ENCODE measurements at regions not wholly inside any gene's neighbourhood (a gene's known extent, or its start where the extent isn't known, plus 50 kb on each side); places are given as distances from the start of the nearest gene placed in this dataset.

DNA sequence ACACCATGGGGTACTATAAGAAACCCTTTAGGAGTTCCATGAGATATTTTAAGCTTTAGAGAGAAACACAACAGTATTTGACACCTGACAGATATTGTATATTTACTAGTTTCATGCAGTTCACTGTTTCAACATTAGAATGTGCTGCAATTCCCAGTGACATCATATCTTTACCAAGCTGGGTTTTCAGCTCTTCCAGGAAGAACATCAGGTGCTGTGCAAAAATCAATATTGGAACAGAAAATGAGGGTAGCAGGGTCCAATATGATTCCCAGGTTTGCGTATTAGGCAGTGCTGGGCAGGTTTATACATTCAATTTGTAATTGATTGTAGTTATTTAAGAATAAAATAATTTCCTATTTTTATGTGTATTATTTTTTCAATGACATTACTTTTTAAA is 500.0 kb upstream of the EPHA7 start:
- no peak for TF ChIP-seq POLR2AphosphoS5 (IDR thresholded peaks at IDR 0.05)
- TF ChIP-seq POLR2A (IDR thresholded peaks at IDR 0.05; ENCODE audit: low read depth) = no peak
- TF ChIP-seq, protein P1, sequence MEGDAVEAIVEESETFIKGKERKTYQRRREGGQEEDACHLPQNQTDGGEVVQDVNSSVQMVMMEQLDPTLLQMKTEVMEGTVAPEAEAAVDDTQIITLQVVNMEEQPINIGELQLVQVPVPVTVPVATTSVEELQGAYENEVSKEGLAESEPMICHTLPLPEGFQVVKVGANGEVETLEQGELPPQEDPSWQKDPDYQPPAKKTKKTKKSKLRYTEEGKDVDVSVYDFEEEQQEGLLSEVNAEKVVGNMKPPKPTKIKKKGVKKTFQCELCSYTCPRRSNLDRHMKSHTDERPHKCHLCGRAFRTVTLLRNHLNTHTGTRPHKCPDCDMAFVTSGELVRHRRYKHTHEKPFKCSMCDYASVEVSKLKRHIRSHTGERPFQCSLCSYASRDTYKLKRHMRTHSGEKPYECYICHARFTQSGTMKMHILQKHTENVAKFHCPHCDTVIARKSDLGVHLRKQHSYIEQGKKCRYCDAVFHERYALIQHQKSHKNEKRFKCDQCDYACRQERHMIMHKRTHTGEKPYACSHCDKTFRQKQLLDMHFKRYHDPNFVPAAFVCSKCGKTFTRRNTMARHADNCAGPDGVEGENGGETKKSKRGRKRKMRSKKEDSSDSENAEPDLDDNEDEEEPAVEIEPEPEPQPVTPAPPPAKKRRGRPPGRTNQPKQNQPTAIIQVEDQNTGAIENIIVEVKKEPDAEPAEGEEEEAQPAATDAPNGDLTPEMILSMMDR (IDR thresholded peaks at IDR 0.05) = no peak
- no peak for TF ChIP-seq EP300 (IDR thresholded peaks at IDR 0.05)
- intact Hi-C loops (cut with DNase I) = no loop called here
- no peaks in the 10 kb centered on the region for H3K27me3 ChIP-seq
- no peak overlapping the region for H3K4me3 ChIP-seq
- no peaks in the 10 kb centered on the region for H3K4me1 ChIP-seq
- DNase-seq (ENCODE audit: extremely low spot score) = no peak
- H3K27ac ChIP-seq (replicated peaks in 1 of 4) = no peak overlapping the region
- WGBS = 100% methylated on average over 1 of the region's 1 CpG
- no peaks in the 10 kb centered on the region for H3K36me3 ChIP-seq
- H3K9me3 ChIP-seq = peaks cover 0 to 4% (median 0%) of the 10 kb centered on the region in 4 donors

GRCh38 chr6:93918258-93918657 is 498.9 kb upstream of the EPHA7 start:
- Histone ChIP-seq H3K27me3 (no peaks in the 10 kb centered on the region), H3K4me1 (peaks cover 0 to 8% (median 3%) of the 10 kb centered on the region in 4 donors), H3K9me3 (peaks cover 0 to 4% (median 0%) of the 10 kb centered on the region in 4 donors), H3K27ac (replicated peaks in 1 of 4) (no peak overlapping the region), H3K36me3 (no peaks in the 10 kb centered on the region), H3K4me3 (no peak overlapping the region)
- WGBS = 95% methylated on average over 3 of the region's 3 CpGs
- DNase-seq (ENCODE audit: extremely low spot score) = no peak
- TF ChIP-seq POLR2AphosphoS5 (IDR thresholded peaks at IDR 0.05) (no peak), POLR2A (IDR thresholded peaks at IDR 0.05; ENCODE audit: low read depth) (no peak), EP300 (IDR thresholded peaks at IDR 0.05) (no peak)
- TF ChIP-seq, protein P1 (IDR thresholded peaks at IDR 0.05) = no peak
- intact Hi-C loops (cut with DNase I) = no loop called here

- intact Hi-C loops (cut with DNase I) = no loop called here
- no peak overlapping the region for H3K27ac ChIP-seq (replicated peaks in 1 of 4)
- no peaks in the 10 kb centered on the region for H3K27me3 ChIP-seq
- 81% methylated on average over 1 of the region's 1 CpG for WGBS
- H3K4me1 ChIP-seq = peaks cover 0 to 9% (median 4%) of the 10 kb centered on the region in 4 donors
- no peak for DNase-seq (ENCODE audit: extremely low spot score)
- TF ChIP-seq POLR2A (IDR thresholded peaks at IDR 0.05; ENCODE audit: low read depth) (no peak), POLR2AphosphoS5 (IDR thresholded peaks at IDR 0.05) (no peak), EP300 (IDR thresholded peaks at IDR 0.05) (no peak)
- TF ChIP-seq, protein P1 (IDR thresholded peaks at IDR 0.05) = no peak
- H3K36me3 ChIP-seq = no peaks in the 10 kb centered on the region
- peaks cover 0 to 4% (median 0%) of the 10 kb centered on the region in 4 donors for H3K9me3 ChIP-seq
- H3K4me3 ChIP-seq = no peak overlapping the region
These were observed 497.9 kb upstream of the EPHA7 start for GRCh38 chr6:93917216-93917615.

- Histone ChIP-seq H3K27me3 (no peaks in the 10 kb centered on the region), H3K4me3 (no peak overlapping the region), H3K27ac (replicated peaks in 1 of 4) (no peak overlapping the region), H3K4me1 (peaks cover 0 to 9% (median 4%) of the 10 kb centered on the region in 4 donors), H3K9me3 (peaks cover 0 to 4% (median 0%) of the 10 kb centered on the region in 4 donors), H3K36me3 (no peaks in the 10 kb centered on the region)
- TF ChIP-seq, protein P1 (IDR thresholded peaks at IDR 0.05) = no peak
- TF ChIP-seq POLR2AphosphoS5 (IDR thresholded peaks at IDR 0.05) (no peak), POLR2A (IDR thresholded peaks at IDR 0.05; ENCODE audit: low read depth) (no peak), EP300 (IDR thresholded peaks at IDR 0.05) (no peak)
- no peak for DNase-seq (ENCODE audit: extremely low spot score)
- intact Hi-C loops (cut with DNase I) = no loop called here
- WGBS = 42% methylated on average over 1 of the region's 1 CpG
These were observed 497.4 kb upstream of the EPHA7 start for GRCh38 chr6:93916716-93917115.

GRCh38 chr6:93915961-93916360 is 496.6 kb upstream of the EPHA7 start:
- DNase-seq (ENCODE audit: extremely low spot score) = no peak
- intact Hi-C loops (cut with DNase I) = no loop called here
- peaks cover 0 to 4% (median 0%) of the 10 kb centered on the region in 4 donors for H3K9me3 ChIP-seq
- TF ChIP-seq POLR2A (IDR thresholded peaks at IDR 0.05; ENCODE audit: low read depth) = no peak
- TF ChIP-seq, protein P1 (IDR thresholded peaks at IDR 0.05) = no peak
- no peak for TF ChIP-seq POLR2AphosphoS5 (IDR thresholded peaks at IDR 0.05)
- TF ChIP-seq EP300 (IDR thresholded peaks at IDR 0.05) = no peak
- H3K4me1 ChIP-seq = peaks cover 0 to 9% (median 4%) of the 10 kb centered on the region in 4 donors
- H3K4me3 ChIP-seq = no peak overlapping the region
- no peak overlapping the region for H3K27ac ChIP-seq (replicated peaks in 1 of 4)
- H3K36me3 ChIP-seq = no peaks in the 10 kb centered on the region
- no peaks in the 10 kb centered on the region for H3K27me3 ChIP-seq
